Activated CD8-positive, alpha-beta memory T cell treated with anti-CD3 and anti-CD28 coated beads, Interleukin-2, amount 10 ng/mL, durations not matched to agents 7 days and 5 days (primary cell): ENCODE measurements at regions not wholly inside any gene's neighbourhood (a gene's known extent, or its start where the extent isn't known, plus 50 kb on each side); places are given as distances from the start of the nearest gene placed in this dataset.

ENCODE experiments used
- ATAC-seq: fragments of 150-1000 bp; cut with Tn5 transposase; one replicate; pipeline ENCODE4 v1.10.0; 2021; ENCODE audit warnings: moderate library complexity
- CTCF ChIA-PET: fragments of 350-600 bp; sonication (Branson Sonifier 250); formaldehyde crosslinking; loops from one replicate; lab custom pipeline; 2021; ENCODE audit warnings: antibody characterized with exemption; lab: Charles Lee
- DNase-seq: peaks from one replicate; pipeline ENCODE4 v3.0.0-alpha.2; 2020
- H3K27ac Mint-ChIP-seq: one replicate; pipeline ENCODE4 v1.8.0; 2021; ENCODE audit warnings: mild to moderate bottlenecking, mixed read lengths
- H3K27me3 Mint-ChIP-seq: one replicate; pipeline ENCODE4 v1.8.0; 2021; ENCODE audit warnings: mixed read lengths
- H3K36me3 Mint-ChIP-seq: one replicate; pipeline ENCODE4 v1.8.0; 2021; ENCODE audit warnings: mild to moderate bottlenecking, mixed read lengths
- H3K4me1 Mint-ChIP-seq: one replicate; pipeline ENCODE4 v1.8.0; 2021; ENCODE audit warnings: mixed read lengths
- H3K4me3 Mint-ChIP-seq: one replicate; pipeline ENCODE4 v1.8.0; 2021; ENCODE audit warnings: mild to moderate bottlenecking, moderate library complexity, mixed read lengths
- H3K9me3 Mint-ChIP-seq: one replicate; pipeline ENCODE4 v1.8.0; 2022; ENCODE audit warnings: low read depth, mixed read lengths

- Mint-ChIP-seq H3K4me3 (no peak overlapping the region), H3K27me3 (no peaks in the 10 kb centered on the region), H3K4me1 (no peaks in the 10 kb centered on the region), H3K9me3 (no peaks in the 10 kb centered on the region), H3K27ac (no peak overlapping the region), H3K36me3 (no peaks in the 10 kb centered on the region)
- DNase-seq (no peak), ATAC-seq (no peak)
- CTCF ChIA-PET, result no interaction called here
These were observed 65.8 kb downstream of the ETAA1 start for GRCh38 chr2:67462738-67463496.

GRCh38 chr2:67463810-67464209, 66.7 kb downstream of the ETAA1 start:
- Mint-ChIP-seq H3K4me1 (no peaks in the 10 kb centered on the region), H3K36me3 (no peaks in the 10 kb centered on the region), H3K27ac (no peak overlapping the region), H3K9me3 (no peaks in the 10 kb centered on the region), H3K4me3 (no peak overlapping the region), H3K27me3 (no peaks in the 10 kb centered on the region)
- no peak for DNase-seq
- no peak for ATAC-seq
- CTCF ChIA-PET, result no interaction called here

- H3K36me3 Mint-ChIP-seq, result no peaks in the 10 kb centered on the region
- DNase-seq (no peak), ATAC-seq (no peak)
- CTCF ChIA-PET, result no interaction called here
- H3K9me3 Mint-ChIP-seq, result no peaks in the 10 kb centered on the region
- no peak overlapping the region for H3K27ac Mint-ChIP-seq
- no peaks in the 10 kb centered on the region for H3K4me1 Mint-ChIP-seq
- no peak overlapping the region for H3K4me3 Mint-ChIP-seq
- no peaks in the 10 kb centered on the region for H3K27me3 Mint-ChIP-seq
These were observed 68.5 kb downstream of the ETAA1 start for GRCh38 chr2:67465623-67466022.

GRCh38 chr2:67466734-67467133, 69.6 kb downstream of the ETAA1 start:
- CTCF ChIA-PET, result no interaction called here
- no peaks in the 10 kb centered on the region for H3K4me1 Mint-ChIP-seq
- no peak overlapping the region for H3K4me3 Mint-ChIP-seq
- no peaks in the 10 kb centered on the region for H3K27me3 Mint-ChIP-seq
- H3K36me3 Mint-ChIP-seq, result no peaks in the 10 kb centered on the region
- no peak for ATAC-seq
- no peak overlapping the region for H3K27ac Mint-ChIP-seq
- no peak for DNase-seq
- no peaks in the 10 kb centered on the region for H3K9me3 Mint-ChIP-seq

- CTCF ChIA-PET, result no interaction called here
- H3K36me3 Mint-ChIP-seq, result no peaks in the 10 kb centered on the region
- DNase-seq, result no peak
These were observed 74.5 kb downstream of the ETAA1 start for GRCh38 chr2:67471681-67472080.

GRCh38 chr2:67476809-67477790, 80.0 kb downstream of the ETAA1 start:
- H3K36me3 Mint-ChIP-seq, result no peaks in the 10 kb centered on the region
- CTCF ChIA-PET, result no interaction called here
- no peaks in the 10 kb centered on the region for H3K9me3 Mint-ChIP-seq
- H3K4me1 Mint-ChIP-seq, result no peaks in the 10 kb centered on the region
- peaks cover 2% of the 10 kb centered on the region for H3K27me3 Mint-ChIP-seq
- no peak overlapping the region for H3K4me3 Mint-ChIP-seq
- ATAC-seq, result no peak
- DNase-seq, result no peak
- no peak overlapping the region for H3K27ac Mint-ChIP-seq

More at GRCh38 chr2:67471681-67472080, 74.5 kb downstream of the ETAA1 start:
- H3K4me3 Mint-ChIP-seq, result no peak overlapping the region
- H3K4me1 Mint-ChIP-seq, result no peaks in the 10 kb centered on the region
- H3K9me3 Mint-ChIP-seq, result no peaks in the 10 kb centered on the region
- H3K27ac Mint-ChIP-seq, result no peak overlapping the region
- H3K27me3 Mint-ChIP-seq, result no peaks in the 10 kb centered on the region
- ATAC-seq, result no peak

- Mint-ChIP-seq H3K9me3 (no peaks in the 10 kb centered on the region), H3K27me3 (peaks cover 2% of the 10 kb centered on the region), H3K27ac (no peak overlapping the region), H3K4me3 (no peak overlapping the region), H3K4me1 (no peaks in the 10 kb centered on the region), H3K36me3 (no peaks in the 10 kb centered on the region)
- DNase-seq (no peak), ATAC-seq (no peak)
- CTCF ChIA-PET, result interaction anchor here (0.7 kb wide), 1 partner anchor 121 kb away, joined by 3 read pairs; no protein-coding TSS in a partner anchor
These were observed 82.1 kb downstream of the ETAA1 start for GRCh38 chr2:67479261-67479660.

GRCh38 chr2:67485431-67485830, 88.3 kb downstream of the ETAA1 start:
- Mint-ChIP-seq H3K27ac (no peak overlapping the region), H3K4me1 (no peaks in the 10 kb centered on the region)
- CTCF ChIA-PET, result no interaction called here

GRCh38 chr2:67486041-67486796, 89.1 kb downstream of the ETAA1 start:
- no peak overlapping the region for H3K27ac Mint-ChIP-seq
- no peaks in the 10 kb centered on the region for H3K4me1 Mint-ChIP-seq
- no peaks in the 10 kb centered on the region for H3K36me3 Mint-ChIP-seq
- no peak for ATAC-seq
- no peaks in the 10 kb centered on the region for H3K9me3 Mint-ChIP-seq
- no peak for DNase-seq
- CTCF ChIA-PET, result no interaction called here
- no peaks in the 10 kb centered on the region for H3K27me3 Mint-ChIP-seq
- no peak overlapping the region for H3K4me3 Mint-ChIP-seq

More at GRCh38 chr2:67485431-67485830, 88.3 kb downstream of the ETAA1 start:
- Mint-ChIP-seq H3K9me3 (no peaks in the 10 kb centered on the region), H3K36me3 (no peaks in the 10 kb centered on the region), H3K4me3 (no peak overlapping the region), H3K27me3 (no peaks in the 10 kb centered on the region)
- ATAC-seq (no peak), DNase-seq (no peak)

GRCh38 chr2:67487993-67488392, 90.9 kb downstream of the ETAA1 start:
- no peak for ATAC-seq
- Mint-ChIP-seq H3K4me1 (no peaks in the 10 kb centered on the region), H3K27ac (no peak overlapping the region), H3K4me3 (no peak overlapping the region), H3K9me3 (no peaks in the 10 kb centered on the region), H3K27me3 (no peaks in the 10 kb centered on the region), H3K36me3 (no peaks in the 10 kb centered on the region)
- DNase-seq, result no peak
- CTCF ChIA-PET, result no interaction called here

- ATAC-seq, result no peak
- Mint-ChIP-seq H3K4me3 (no peak overlapping the region), H3K9me3 (no peaks in the 10 kb centered on the region), H3K27me3 (no peaks in the 10 kb centered on the region), H3K27ac (no peak overlapping the region), H3K4me1 (no peaks in the 10 kb centered on the region), H3K36me3 (no peaks in the 10 kb centered on the region)
- CTCF ChIA-PET, result no interaction called here
- DNase-seq, result no peak
These were observed 92.3 kb downstream of the ETAA1 start for GRCh38 chr2:67489396-67489795.

- ATAC-seq (no peak), DNase-seq (no peak)
- no peak overlapping the region for H3K27ac Mint-ChIP-seq
- H3K4me3 Mint-ChIP-seq, result no peak overlapping the region
- H3K4me1 Mint-ChIP-seq, result no peaks in the 10 kb centered on the region
- no peaks in the 10 kb centered on the region for H3K27me3 Mint-ChIP-seq
- H3K9me3 Mint-ChIP-seq, result no peaks in the 10 kb centered on the region
- CTCF ChIA-PET, result no interaction called here
- no peaks in the 10 kb centered on the region for H3K36me3 Mint-ChIP-seq
These were observed 101.8 kb downstream of the ETAA1 start for GRCh38 chr2:67498931-67499330.

- ATAC-seq (no peak), DNase-seq (no peak)
- peaks cover 2% of the 10 kb centered on the region for H3K9me3 Mint-ChIP-seq
- H3K4me1 Mint-ChIP-seq, result no peaks in the 10 kb centered on the region
- no peak overlapping the region for H3K27ac Mint-ChIP-seq
- H3K36me3 Mint-ChIP-seq, result no peaks in the 10 kb centered on the region
- no peaks in the 10 kb centered on the region for H3K27me3 Mint-ChIP-seq
- CTCF ChIA-PET, result no interaction called here
- H3K4me3 Mint-ChIP-seq, result no peak overlapping the region
These were observed 102.9 kb downstream of the ETAA1 start for GRCh38 chr2:67499989-67500388.
